NCI-H2107 (cell line): ENCODE measurements at regions not wholly inside any gene's neighbourhood (a gene's known extent, or its start where the extent isn't known, plus 50 kb on each side); places are given as distances from the start of the nearest gene placed in this dataset.

Source experiments
- DNase-seq: peaks from one replicate; lab custom pipeline; 2025; lab: John Stamatoyannopoulos, UW

- DNase-seq: no peak
These were observed 59.8 kb upstream of the FHIT start for GRCh38 chr3:61311044-61311443.

- DNase-seq: no peak
These were observed 64.6 kb upstream of the FHIT start for GRCh38 chr3:61315871-61316270.

- DNase-seq: no peak
These were observed 71.8 kb upstream of the FHIT start for GRCh38 chr3:61323094-61323493.

GRCh38 chr3:61331929-61332552 is 80.8 kb upstream of the FHIT start:
- DNase-seq: no peak

GRCh38 chr3:61333192-61333961 is 82.1 kb upstream of the FHIT start:
- DNase-seq: no peak

GRCh38 chr3:61334783-61335182 is 83.5 kb upstream of the FHIT start:
- DNase-seq: no peak

GRCh38 chr3:61340931-61341461 is 89.7 kb upstream of the FHIT start:
- DNase-seq: no peak

- DNase-seq: no peak
These were observed 92.3 kb upstream of the FHIT start for GRCh38 chr3:61343543-61343942.

- DNase-seq: no peak
These were observed 93.8 kb upstream of the FHIT start for GRCh38 chr3:61345020-61345419.

GRCh38 chr3:61347981-61348380 is 96.7 kb upstream of the FHIT start:
- no peak for DNase-seq

- DNase-seq: no peak
These were observed 98.5 kb upstream of the FHIT start for GRCh38 chr3:61349717-61350116.

GRCh38 chr3:61350782-61351309 is 99.6 kb upstream of the FHIT start:
- DNase-seq: no peak

- no peak for DNase-seq
These were observed 101.1 kb upstream of the FHIT start for GRCh38 chr3:61352306-61352705.

GRCh38 chr3:61353382-61353781 is 102.1 kb upstream of the FHIT start:
- no peak for DNase-seq

- DNase-seq: no peak
These were observed 103.4 kb upstream of the FHIT start for GRCh38 chr3:61354604-61355003.

GRCh38 chr3:61356685-61357084 is 105.4 kb upstream of the FHIT start:
- no peak for DNase-seq

- no peak for DNase-seq
These were observed 106.7 kb upstream of the FHIT start for GRCh38 chr3:61357902-61358301.

GRCh38 chr3:61358364-61358763 is 107.1 kb upstream of the FHIT start:
- DNase-seq: no peak

- DNase-seq: no peak
These were observed 109.2 kb upstream of the FHIT start for GRCh38 chr3:61360297-61360965.

- no peak for DNase-seq
These were observed 118.4 kb upstream of the FHIT start for GRCh38 chr3:61369678-61370077.

GRCh38 chr3:61371123-61371522 is 119.9 kb upstream of the FHIT start:
- no peak for DNase-seq

GRCh38 chr3:61372723-61373122 is 121.5 kb upstream of the FHIT start:
- no peak for DNase-seq

- no peak for DNase-seq
These were observed 127.1 kb upstream of the FHIT start for GRCh38 chr3:61378311-61378710.
